NT2/D1 (cell line): ENCODE measurements at regions not wholly inside any gene's neighbourhood (a gene's known extent, or its start where the extent isn't known, plus 50 kb on each side); places are given as distances from the start of the nearest gene placed in this dataset.

Experiments
- SUZ12 ChIP-seq: IDR thresholded peaks from 2 replicates; pipeline ENCODE4 v1.6.1; 2011; ENCODE audit not compliant: insufficient read length, insufficient read depth; ENCODE audit errors: extremely low read depth
- ZNF274 ChIP-seq: IDR thresholded peaks from 2 replicates; pipeline ENCODE4 v1.6.1; 2011; ENCODE audit warnings: mild to moderate bottlenecking, low read depth, low read length

DNA sequence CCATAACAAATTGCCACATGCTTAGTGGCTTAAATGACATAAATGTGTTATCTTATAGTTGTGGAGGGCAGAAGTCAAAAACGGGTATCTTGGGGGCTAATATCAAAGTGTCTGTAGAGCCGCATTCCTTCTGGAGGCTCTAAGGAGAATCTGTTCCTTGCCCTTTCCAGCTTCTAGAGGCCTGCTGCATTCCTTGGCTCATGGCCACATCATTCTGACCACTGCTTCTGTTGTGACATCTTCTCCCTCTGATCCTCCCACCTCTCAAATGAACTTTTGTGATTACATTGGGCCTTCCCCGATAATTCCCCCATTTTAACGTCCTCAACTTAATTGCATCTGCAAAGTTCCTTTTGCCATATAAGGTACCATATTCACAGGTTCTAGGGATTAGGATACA lies 76.1 kb downstream of the CYP26A1 start:
- TF ChIP-seq ZNF274 (no peak), SUZ12 (no peak)
